ENCODE measurements at regions not wholly inside any gene's neighbourhood (a gene's known extent, or its start where the extent isn't known, plus 50 kb on each side); places are given as distances from the start of the nearest gene placed in this dataset.

DNA sequence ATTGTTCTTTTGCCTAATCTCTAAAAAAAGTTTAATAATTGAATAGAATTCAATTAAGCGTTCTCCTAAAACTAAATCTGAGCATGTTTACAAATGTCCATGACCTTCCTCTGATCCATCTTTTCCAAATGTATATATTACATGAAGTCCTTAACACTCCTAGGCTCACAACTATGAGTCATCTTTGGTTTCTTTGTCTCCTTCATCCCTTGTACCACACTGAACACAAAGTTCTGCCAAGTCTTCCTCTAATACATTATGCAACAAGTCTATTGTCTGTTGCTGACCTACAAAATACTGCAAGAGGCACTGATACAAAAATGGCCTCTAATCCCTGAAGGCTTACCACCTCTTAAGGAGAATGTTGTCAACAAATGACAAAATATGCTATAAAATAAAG is 550.2 kb downstream of the PYDC2 start:
- TF ChIP-seq POLR2AphosphoS5 (IDR thresholded peaks at IDR 0.05), result no peak
- no peak for TF ChIP-seq POLR2A (IDR thresholded peaks at IDR 0.05)
- TF ChIP-seq CTCF (IDR thresholded peaks at IDR 0.05), result no peak
- no peak for TF ChIP-seq EP300 (IDR thresholded peaks at IDR 0.05)

Data from stomach (tissue), 4 donors.